OCI-LY7 (cell line): ENCODE measurements at regions not wholly inside any gene's neighbourhood (a gene's known extent, or its start where the extent isn't known, plus 50 kb on each side); places are given as distances from the start of the nearest gene placed in this dataset.
"Not testable (repeated sequence)": the region's sequence is repeated elsewhere in the genome, so short reads cannot be mapped to it uniquely, and the experiment has no call there.

ENCODE experiments used
- BruUV-seq: library from RNA; stranded (reverse); fragments of 400-500 nt; replicated peaks from 2 replicates; lab custom pipeline; 2021; lab: Mats Ljungman, UMichigan
- CTCF ChIA-PET: fragments of 300-600 bp; sonication (Branson Sonifier 250); formaldehyde crosslinking; loops from one replicate; lab custom pipeline; 2022; ENCODE audit warnings: antibody characterized with exemption; ENCODE audit not compliant: unreplicated experiment; lab: Charles Lee
- POLR2A ChIA-PET: fragments of 300-600 bp; sonication (Branson Sonifier 250); formaldehyde crosslinking; loops from one replicate; lab custom pipeline; 2022; ENCODE audit warnings: antibody characterized with exemption; lab: Charles Lee
- DNase-seq: peaks from one replicate; pipeline ENCODE4 v3.0.0-alpha.2; 2015; ENCODE audit warnings: low spot score
- H2AFZ ChIP-seq: fragments of 200-600 bp; sonication (generic), shearing (Covaris generic); 2 replicates; pipeline ENCODE4 v1.6.1; 2014; ENCODE audit warnings: mild to moderate bottlenecking, antibody characterized with exemption, low read length, moderate library complexity
- H3K27ac ChIP-seq: fragments of 200-600 bp; sonication (generic); 2 replicates; pipeline ENCODE4 v1.5.1; 2014; ENCODE audit warnings: mixed run types, low read depth, mild to moderate bottlenecking, moderate library complexity, low read length, inconsistent platforms; ENCODE audit not compliant: poor library complexity, severe bottlenecking
- H3K36me3 ChIP-seq: fragments of 200-600 bp; sonication (generic); 2 replicates; pipeline ENCODE4 v1.6.1; 2014; ENCODE audit warnings: mild to moderate bottlenecking, antibody characterized with exemption, low read length, moderate library complexity, mixed read lengths; ENCODE audit not compliant: insufficient read depth
- H3K4me1 ChIP-seq: fragments of 200-600 bp; sonication (generic); 2 replicates; pipeline ENCODE4 v1.5.1; 2014; ENCODE audit warnings: mild to moderate bottlenecking, low read length; ENCODE audit not compliant: insufficient read depth, poor library complexity, severe bottlenecking
- H3K4me2 ChIP-seq: fragments of 200-600 bp; sonication (generic); 2 replicates; pipeline ENCODE4 v1.6.1; 2014; ENCODE audit warnings: mild to moderate bottlenecking, low read length
- H3K4me3 ChIP-seq: fragments of 200-600 bp; sonication (generic); 2 replicates; pipeline ENCODE4 v1.5.1; 2014; ENCODE audit warnings: mild to moderate bottlenecking, low read depth, low read length; ENCODE audit not compliant: poor library complexity, severe bottlenecking
- H3K79me2 ChIP-seq: fragments of 200-600 bp; sonication (generic); 2 replicates; pipeline ENCODE4 v1.6.1; 2016; ENCODE audit warnings: low read depth, mild to moderate bottlenecking, low read length, moderate library complexity, mixed read lengths; ENCODE audit not compliant: insufficient read depth
- H3K9me2 ChIP-seq: fragments of 200-600 bp; sonication (generic); 2 replicates; pipeline ENCODE4 v1.6.1; 2016; ENCODE audit warnings: mild to moderate bottlenecking, low read length, mixed read lengths; ENCODE audit not compliant: insufficient read depth
- H3K9me3 ChIP-seq: fragments of 200-600 bp; sonication (generic); 2 replicates; pipeline ENCODE4 v1.6.1; 2014; ENCODE audit warnings: mild to moderate bottlenecking, mixed run types, low read length, mixed read lengths
- H4K20me1 ChIP-seq: fragments of 200-600 bp; sonication (generic); 2 replicates; pipeline ENCODE4 v1.6.1; 2014; ENCODE audit warnings: mild to moderate bottlenecking, antibody characterized with exemption, low read length, moderate library complexity, mixed read lengths; ENCODE audit not compliant: insufficient read depth
- EZH2phosphoT487 ChIP-seq: fragments of 200-600 bp; sonication (generic); IDR thresholded peaks from 2 replicates; pipeline ENCODE4 v1.6.1; 2018; ENCODE audit warnings: low read depth, borderline replicate concordance, mild to moderate bottlenecking, mixed run types, antibody characterized with exemption, low read length, moderate library complexity, mixed read lengths
- intact Hi-C: fragments of 100-400 bp; cut with micrococcal nuclease; formaldehyde crosslinking; loops from one replicate; pipeline ENCODE4 v1.10.0; 2022; ENCODE audit not compliant: unreplicated experiment
- TF ChIP-seq, protein P1 (sequence below): fragments of 200-600 bp; sonication (generic); conservative IDR thresholded peaks from 2 replicates; pipeline ENCODE4 v1.5.1; 2014; ENCODE audit warnings: mild to moderate bottlenecking, antibody characterized with exemption, low read length, moderate library complexity, mixed read lengths

DNA sequence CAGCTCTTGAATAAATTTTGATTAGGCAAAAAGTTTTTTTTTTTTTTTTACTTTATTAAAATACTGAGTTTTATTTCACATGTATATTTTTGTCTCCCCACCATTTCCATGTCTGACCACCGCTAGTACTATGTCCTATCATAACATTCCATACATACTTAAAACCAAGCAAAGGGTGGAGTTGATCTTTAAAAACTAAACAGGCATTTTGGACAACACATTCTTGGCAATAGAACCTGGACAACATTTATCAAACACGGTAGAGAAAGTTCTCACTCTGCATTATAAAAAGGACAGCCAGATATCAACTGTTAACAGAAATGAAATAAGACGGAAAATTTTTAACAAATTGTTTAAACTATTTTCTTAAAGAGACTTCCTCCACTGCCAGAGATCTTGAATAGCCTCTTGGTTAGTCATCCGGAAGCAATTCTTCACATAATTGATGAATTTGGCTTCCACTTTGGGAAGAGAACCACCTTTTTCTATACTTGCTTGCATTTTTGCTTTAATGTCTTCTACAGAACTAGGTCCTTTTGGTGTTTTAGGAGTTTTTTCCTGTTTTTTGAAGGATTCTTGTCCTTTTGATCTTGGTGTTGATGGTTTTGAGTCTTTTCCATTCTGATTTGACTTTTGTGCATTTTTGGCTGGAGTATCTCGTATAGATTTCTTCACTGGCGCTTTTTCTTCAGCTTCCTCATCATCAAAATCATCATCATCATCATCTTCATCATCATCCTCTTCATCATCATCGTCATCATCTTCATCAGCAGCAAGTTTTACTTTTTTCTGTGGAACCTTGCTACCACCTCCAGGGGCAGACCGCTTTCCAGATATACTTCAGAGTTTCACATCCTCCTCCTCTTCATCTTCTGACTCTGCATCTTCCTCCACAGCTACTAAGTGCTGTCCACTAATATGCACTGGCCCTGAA lies 58.7 kb downstream of the POU5F2 start:
- H3K4me3 ChIP-seq, H3K27ac ChIP-seq, H3K9me2 ChIP-seq, intact Hi-C loops, H3K36me3 ChIP-seq, H4K20me1 ChIP-seq, H3K4me1 ChIP-seq, DNase-seq, H3K9me3 ChIP-seq, H3K79me2 ChIP-seq, CTCF ChIA-PET, H2AFZ ChIP-seq, H3K4me2 ChIP-seq: not testable (repeated sequence)
- POLR2A ChIA-PET, result interaction anchor here (0.6 kb wide), 2 partner anchors 121 to 1627 kb away, joined by 3 to 4 read pairs; no protein-coding TSS in a partner anchor
- BruUV-seq, result TSS peak; percentile 98

DNA sequence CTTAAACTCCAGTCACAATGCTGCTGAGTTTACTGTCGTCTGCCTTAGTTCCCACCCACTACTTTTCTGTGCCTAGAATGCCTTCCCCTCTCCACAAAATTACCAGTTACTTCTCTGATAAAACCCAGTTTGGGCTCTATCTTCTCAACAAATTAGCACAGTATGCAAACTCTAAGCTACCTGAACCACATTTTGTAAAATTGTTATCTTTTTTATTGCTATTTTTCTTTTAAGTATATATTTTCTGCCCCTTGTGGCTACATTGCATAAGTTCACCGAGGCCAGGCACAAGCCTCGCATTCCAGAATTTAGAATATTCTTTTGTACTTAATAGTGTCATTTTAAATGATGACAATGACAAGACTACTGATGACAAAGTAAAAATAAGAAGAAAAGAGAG lies 60.0 kb downstream of the POU5F2 start:
- no peaks in the 10 kb centered on the region for H4K20me1 ChIP-seq
- no peaks in the 10 kb centered on the region for H3K9me3 ChIP-seq
- H3K4me3 ChIP-seq, result no peak overlapping the region
- no peaks in the 10 kb centered on the region for H3K79me2 ChIP-seq
- H3K4me2 ChIP-seq, result no peak overlapping the region
- TF ChIP-seq, protein P1, sequence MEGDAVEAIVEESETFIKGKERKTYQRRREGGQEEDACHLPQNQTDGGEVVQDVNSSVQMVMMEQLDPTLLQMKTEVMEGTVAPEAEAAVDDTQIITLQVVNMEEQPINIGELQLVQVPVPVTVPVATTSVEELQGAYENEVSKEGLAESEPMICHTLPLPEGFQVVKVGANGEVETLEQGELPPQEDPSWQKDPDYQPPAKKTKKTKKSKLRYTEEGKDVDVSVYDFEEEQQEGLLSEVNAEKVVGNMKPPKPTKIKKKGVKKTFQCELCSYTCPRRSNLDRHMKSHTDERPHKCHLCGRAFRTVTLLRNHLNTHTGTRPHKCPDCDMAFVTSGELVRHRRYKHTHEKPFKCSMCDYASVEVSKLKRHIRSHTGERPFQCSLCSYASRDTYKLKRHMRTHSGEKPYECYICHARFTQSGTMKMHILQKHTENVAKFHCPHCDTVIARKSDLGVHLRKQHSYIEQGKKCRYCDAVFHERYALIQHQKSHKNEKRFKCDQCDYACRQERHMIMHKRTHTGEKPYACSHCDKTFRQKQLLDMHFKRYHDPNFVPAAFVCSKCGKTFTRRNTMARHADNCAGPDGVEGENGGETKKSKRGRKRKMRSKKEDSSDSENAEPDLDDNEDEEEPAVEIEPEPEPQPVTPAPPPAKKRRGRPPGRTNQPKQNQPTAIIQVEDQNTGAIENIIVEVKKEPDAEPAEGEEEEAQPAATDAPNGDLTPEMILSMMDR, result peak; percentile 55
- no peak for TF ChIP-seq EZH2phosphoT487
- ChIA-PET CTCF (no interaction called here), POLR2A (interaction anchor here (1.1 kb wide), 1 partner anchor 12 kb away, joined by 4 read pairs; no protein-coding TSS in a partner anchor)
- intact Hi-C loops, result no loop called here
- DNase-seq, result no peak
- H3K4me1 ChIP-seq, result no peaks in the 10 kb centered on the region
- H2AFZ ChIP-seq, result no peak overlapping the region
- no peaks in the 10 kb centered on the region for H3K36me3 ChIP-seq
- H3K9me2 ChIP-seq, result no peaks in the 10 kb centered on the region
- no peak overlapping the region for H3K27ac ChIP-seq
- no TSS peak for BruUV-seq

DNA sequence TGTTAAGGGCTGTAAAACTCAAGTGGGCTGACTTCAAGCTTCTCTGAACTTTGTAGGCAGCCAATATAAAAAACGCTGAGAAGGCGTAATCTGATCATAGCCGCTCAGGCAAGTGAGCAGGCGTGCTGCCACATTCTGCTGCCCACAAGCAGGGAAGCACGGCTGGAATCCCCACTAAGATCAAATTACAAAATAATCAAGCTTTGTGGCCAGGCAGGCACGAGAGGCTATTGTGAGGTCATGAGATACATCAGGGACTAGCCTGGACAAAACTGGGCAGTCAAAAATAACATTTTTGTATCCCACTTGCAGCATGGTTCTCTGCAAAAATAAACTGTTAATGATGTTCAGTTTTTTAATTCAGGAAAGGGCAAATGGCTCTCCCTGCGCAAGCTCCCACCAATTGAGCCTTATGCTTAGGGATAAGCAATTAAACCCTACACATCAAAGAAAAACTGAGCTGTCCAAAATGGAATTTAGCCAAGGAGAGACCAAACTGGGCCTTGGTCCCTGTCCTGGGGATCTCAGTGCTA lies 64.0 kb downstream of the POU5F2 start:
- no TSS peak for BruUV-seq
- Histone ChIP-seq H3K9me2 (no peaks in the 10 kb centered on the region), H3K9me3 (no peaks in the 10 kb centered on the region), H2AFZ (no peak overlapping the region), H3K27ac (no peak overlapping the region), H3K4me1 (no peaks in the 10 kb centered on the region), H3K36me3 (no peaks in the 10 kb centered on the region), H3K79me2 (no peaks in the 10 kb centered on the region), H3K4me2 (no peak overlapping the region), H3K4me3 (no peak overlapping the region), H4K20me1 (no peaks in the 10 kb centered on the region)
- POLR2A ChIA-PET, result interaction anchor here (0.6 kb wide), 1 partner anchor 858 kb away, joined by 4 read pairs; no protein-coding TSS in a partner anchor
- CTCF ChIA-PET, result no interaction called here
- TF ChIP-seq, protein P1, result no peak
- no peak for TF ChIP-seq EZH2phosphoT487
- no peak for DNase-seq
- intact Hi-C loops, result no loop called here
